CD4-positive, alpha-beta T cell treated with Interleukin-12 subunit alpha and Interleukin-12 subunit beta, for 1 hour (primary cell): ENCODE measurements at regions not wholly inside any gene's neighbourhood (a gene's known extent, or its start where the extent isn't known, plus 50 kb on each side); places are given as distances from the start of the nearest gene placed in this dataset.

ENCODE experiments used
- DNase-seq: peaks from one replicate; pipeline ENCODE4 v3.0.0-alpha.2; 2020

DNA sequence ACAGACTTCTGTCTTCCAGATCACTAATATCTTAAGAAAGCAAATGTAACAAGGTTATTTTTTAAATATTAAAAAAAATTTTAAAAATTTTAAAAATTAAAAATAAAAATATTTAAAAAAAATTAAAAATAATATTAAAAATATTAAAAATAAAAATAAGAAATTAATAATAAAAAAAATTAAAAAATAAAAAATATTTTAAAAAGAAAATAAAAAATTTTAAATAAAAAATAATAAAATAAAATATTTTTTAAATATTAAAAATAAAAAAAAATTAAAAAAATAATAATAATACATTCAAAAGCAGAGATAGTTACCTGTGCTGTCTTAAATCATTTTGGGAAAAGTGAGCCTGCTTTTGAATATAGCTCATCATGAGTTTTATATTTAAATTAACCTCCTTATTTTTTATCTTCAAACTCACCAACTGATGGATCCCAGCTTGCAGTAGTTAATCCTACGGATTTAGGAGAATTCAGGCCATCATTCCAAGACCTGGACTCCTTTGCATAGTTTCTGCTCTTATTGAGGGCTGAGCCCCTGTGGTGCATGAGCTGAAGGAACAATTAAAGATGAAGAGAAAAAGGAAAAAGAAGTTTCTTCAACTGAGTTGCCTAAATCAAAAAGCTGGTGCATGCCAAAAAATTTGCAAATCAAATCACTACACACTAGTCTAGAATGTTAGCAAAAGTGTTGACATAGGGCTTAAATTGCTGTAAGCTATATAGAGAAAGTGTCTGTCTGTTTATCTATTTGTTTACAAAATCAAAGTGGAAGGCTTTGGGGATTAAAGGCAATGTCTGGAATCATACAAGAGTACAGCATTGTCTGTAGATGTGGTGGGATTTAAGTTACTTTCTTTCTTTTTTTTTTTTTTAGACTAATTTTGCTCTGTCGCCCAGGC lies 50.5 kb upstream of the ZNF438 start:
- DNase-seq = no peak

DNA sequence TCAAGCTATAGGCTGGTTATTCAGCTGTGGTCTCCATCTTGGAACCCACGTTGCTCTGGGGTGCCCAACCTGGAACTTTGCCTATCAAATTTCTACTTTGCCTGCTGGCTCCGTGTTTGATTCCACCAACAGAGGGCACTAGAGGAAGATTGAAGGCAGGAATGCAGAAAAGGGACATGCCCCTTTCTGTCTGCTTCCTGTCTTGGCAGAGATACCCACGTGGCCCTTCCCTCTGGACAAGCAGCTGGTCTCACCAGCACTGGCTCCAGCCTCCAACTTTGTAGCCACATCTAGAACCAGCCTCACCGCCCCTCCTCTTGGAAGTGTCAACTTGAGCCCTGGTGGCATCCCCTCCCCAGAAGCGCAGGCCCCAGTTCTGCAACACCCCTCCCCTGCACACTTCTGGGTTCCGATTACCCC lies 52.1 kb upstream of the ZNF438 start:
- peak; percentile 66 for DNase-seq

DNA sequence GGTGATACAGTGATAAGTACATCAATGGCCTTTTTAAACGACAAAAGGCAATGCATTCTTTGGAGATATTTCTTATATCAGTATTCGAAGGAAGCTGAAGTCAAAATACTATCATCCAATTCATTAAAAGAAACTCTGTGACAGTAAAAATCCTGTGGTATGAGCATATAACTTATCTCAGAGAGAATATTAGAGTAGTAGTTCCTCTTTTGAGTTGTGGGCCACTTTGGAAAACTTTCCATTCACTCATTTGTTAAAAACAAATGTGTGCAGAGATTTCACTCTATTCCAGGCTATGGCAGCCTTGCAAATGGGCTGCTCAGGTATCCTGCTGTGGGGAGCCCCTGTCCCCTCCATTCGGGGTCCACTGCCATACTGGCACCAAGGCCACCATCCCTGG lies 55.3 kb upstream of the ZNF438 start:
- no peak for DNase-seq

DNA sequence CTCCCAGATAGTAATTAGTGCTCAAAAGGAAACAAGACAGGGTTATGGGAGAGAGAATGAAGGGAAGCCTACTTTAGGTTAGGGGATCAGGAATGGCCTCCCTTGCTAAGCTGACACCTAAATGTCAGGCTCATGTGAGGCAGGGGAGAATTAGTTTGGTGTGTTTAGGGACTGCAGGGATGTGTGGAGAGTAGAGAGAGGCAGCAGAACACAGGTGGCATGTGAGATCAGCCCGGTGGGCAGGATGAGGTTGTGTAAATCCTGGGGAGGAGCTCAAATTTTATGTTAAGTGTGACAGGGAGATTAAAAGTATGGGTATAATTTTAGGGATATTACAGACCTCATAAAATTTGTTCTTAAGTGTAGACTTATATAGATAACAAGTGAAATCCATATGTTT lies 56.2 kb upstream of the ZNF438 start:
- DNase-seq = no peak

DNA sequence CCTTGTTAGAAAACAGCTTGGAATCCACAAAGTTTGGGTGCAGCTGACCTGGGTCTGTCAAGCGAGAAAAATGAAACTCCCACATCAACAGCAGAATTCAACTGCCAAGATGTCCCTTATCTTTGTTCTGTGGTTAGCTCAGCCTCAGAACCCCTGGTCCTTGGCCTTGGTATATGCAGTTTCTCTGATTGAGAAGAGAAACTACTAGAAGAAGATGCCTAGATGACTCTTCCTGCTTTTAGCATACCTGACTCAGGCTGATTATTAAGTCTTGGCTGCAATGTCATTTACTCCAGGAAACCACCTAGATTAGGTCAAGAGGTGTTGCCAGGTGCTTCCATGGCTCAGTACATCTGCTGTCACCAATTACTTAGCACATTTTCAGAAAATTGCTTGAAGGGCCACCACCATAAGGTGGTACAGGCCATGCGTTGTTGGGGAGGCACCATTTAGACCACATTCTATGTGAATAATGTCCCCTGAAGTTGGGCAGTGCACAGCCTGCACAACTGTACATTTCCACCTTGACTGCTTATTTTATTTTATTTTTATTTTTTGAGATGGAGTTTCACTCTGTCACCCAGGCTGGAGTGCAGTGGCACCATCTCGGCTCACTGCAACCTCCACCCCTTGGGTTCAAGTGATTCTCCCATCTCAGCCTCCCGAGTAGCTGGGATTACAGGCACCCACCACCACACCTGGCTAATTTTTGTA lies 59.4 kb upstream of the ZNF438 start:
- DNase-seq = no peak

DNA sequence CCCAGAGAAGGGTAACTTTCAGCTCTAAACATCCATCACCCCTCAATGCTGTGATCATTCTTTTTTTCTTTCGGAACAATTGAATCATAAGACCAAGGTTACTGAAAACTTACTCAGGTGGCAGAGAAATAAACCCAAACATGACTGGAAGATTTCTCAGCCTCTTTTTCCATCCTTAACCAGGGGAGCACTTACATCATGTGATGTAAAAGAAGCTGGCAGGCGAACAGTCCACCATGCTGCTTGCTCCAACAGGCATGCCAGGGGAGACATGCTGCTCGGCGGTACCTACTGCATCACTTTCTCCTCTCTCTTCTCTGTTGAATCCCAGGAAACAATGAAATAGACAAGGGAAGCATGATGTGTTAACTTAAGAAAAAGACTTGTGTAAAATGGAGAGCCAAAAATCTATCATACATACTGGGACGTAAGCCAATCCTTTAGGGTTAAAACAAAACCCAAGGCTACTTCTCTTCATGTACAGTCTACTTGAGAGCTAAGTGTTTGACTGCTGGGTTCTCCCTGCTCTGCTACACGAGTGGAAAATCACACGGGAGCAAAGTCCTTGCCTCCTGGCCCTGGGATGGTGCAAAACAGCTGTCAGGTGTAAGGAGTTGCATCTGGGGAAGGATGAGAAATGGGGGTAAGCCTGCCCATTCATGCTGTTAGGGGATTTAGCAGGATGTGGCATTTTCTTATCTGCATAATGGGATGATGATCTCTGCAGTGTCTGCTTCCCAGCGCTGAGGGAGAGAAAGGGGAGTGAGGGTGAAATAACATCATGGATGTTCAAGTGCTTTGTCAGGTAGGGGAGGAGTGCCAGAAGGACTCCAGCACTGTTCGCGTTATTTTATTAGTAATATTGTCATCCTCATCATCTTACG lies 64.3 kb upstream of the ZNF438 start:
- DNase-seq = no peak

DNA sequence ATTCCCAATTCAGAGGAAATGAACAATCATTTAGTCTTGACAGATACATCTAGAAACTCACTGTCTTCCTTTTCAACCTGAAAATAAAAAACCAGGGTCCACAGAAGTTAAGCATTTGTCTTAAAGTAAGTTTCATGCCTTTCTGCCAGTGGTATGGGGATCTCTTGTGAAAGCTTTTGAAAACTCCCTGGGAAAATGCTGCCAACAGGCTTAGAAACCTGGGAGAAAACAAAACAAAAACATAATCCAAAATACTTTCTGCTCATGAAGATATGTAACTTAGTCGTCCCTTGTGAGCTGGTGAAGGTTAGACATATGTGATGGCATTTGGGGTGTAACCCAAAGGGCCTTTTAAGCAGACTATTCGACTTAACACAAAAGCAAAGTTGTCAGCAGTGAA lies 66.4 kb upstream of the ZNF438 start:
- DNase-seq = no peak

DNA sequence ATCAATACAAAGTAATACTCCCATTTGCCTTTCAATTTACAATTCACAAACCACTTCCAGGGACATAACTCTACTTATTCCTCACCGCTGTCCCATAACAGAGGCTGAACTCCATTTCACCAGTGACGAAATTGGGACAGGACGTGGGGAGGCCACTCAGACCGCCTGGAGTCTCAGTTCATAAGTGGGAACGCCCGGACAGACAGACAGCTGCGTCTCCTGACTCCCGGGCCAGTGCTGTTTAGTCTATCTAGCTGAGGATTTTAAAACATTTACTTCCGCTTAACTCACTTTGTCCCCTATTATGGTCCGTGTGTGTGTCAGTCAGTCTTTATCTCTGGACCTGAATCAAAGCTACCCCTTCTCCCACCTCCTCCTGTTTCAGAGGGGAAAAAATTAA lies 67.4 kb upstream of the ZNF438 start:
- DNase-seq = no peak

DNA sequence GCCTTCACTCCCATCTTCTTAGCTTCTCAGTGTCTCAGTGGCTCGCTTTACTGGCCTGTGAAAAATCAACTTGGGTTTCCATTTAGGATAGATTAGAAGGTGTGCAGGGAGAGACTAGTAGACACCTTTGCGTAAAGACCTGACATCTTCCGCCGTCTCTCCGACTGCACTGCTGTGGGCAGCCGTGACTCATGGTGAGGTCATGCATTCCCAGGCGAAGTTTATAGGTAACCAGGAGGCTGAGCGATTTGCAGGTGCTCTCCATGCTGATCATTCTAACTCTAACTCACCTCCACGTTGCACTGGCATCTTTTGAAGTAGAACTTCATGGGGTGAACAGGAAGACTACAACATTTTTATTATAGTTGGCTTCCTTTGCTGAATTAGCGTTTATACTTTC lies 68.0 kb upstream of the ZNF438 start:
- no peak for DNase-seq

DNA sequence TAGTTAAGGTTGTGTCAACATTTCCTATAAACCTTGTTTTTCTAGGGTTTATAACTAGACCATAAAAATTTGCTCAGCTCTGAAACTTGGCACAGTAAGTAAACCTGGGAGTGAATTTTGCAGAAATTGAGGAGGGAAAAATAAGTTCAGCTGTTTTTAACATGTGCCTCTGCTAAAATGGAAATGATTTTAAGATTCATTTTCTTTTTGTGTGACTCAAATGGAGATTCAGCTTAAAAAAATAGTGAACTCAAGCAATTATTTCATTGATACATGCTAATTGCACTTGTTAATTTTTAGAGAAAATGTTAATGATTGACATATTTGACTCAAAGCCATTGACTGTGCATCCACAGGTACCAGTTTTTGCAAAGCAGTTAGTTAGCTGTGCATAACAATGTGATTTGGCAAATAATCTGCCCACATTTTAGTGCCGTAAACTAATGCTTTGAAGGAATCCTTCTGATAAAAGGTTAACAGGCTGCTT lies 68.5 kb upstream of the ZNF438 start:
- no peak for DNase-seq

DNA sequence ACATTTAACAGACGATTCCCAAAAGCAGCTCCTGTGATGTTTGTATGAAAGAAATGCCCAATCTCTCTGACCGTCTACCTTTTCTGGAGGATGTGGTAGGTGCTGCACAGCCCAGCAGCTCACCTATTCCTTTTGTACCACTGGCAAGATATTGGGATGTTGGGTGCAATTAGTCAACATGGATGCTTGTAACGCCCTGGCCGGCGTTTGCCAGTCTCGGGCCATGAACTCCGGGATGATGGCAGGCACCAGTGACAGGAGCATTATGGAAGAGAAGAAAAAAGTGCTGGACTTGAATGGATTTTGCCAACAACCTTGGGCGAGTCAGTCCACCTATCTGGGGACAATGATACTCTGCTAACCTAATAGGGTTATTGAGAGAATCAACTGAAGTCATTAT lies 69.0 kb upstream of the ZNF438 start:
- DNase-seq = no peak

DNA sequence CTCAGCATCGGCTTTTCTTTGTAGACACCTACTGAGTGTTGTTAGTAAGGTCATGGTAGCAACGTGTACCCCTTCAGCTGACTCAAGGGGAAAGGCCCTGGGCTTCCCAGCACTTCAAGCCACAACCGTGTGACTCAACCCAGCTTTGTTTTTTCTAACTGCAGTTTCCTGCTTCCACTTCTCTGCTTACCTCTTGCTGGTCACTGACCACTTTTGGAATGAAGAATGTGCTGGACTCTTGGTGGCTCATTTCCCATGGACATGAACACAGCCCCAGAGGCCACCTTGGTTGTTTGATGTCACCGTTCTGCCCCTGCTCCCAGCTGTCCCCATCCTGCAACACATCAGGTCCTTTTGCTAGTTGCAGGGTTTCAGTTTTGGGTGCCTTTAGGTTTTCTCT lies 69.5 kb upstream of the ZNF438 start:
- peak; percentile 12 for DNase-seq

DNA sequence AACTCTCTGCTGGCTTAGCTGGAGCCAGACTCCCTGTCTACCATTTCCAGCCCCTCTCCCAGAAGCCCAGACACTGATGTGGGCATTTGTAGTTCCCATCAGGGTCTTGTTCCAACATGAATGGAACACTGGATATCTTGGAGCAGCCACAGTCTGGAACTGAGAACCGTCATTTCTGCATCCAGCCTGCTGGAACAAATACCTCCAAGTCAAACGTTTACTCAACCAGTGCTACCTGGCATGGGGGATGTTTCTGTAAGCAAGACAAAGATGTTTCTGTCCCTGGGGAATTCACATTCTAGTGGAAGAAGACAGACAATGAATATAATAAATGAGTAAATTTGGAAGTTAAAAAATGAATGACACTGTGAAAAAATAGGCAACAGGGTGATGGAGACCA lies 70.8 kb upstream of the ZNF438 start:
- no peak for DNase-seq

DNA sequence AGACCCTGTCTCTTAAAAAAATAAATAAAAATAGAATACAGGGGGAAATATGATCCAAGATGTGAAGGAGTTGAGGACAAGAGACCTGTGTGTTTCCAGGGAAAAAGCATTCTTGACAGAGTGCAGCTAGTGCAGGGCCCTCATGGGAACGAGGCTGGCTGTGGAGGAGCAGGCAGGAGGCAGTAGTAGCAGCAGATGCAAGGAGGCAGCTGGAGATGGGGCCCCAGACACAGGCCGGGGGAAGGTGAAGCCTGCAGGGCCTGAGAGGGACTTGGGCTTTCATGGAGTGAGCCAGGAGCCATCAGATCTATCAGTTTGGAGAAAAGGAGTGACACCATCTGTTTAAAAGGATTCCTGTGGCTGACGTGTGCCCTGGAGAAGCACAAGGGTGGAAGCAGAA lies 71.4 kb upstream of the ZNF438 start:
- no peak for DNase-seq

DNA sequence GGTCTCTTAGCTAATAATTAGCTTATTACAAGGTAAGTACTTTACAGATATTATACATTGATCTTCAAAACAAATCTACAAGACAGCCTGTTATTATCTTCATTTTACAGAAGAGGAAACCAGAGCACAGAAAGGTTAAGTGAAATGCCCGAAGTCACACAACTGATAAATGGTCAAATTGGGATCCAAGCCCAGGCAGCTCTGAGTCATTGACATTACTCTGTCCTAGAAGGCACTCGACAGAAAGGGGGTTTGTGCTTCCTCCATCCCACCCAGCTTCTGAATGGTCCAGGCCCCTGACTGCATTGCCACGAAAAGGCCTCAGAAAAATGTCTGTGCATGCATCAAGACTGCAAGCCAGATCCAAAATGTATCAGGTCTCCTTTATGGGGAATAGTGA lies 81.3 kb upstream of the ZNF438 start:
- no peak for DNase-seq

DNA sequence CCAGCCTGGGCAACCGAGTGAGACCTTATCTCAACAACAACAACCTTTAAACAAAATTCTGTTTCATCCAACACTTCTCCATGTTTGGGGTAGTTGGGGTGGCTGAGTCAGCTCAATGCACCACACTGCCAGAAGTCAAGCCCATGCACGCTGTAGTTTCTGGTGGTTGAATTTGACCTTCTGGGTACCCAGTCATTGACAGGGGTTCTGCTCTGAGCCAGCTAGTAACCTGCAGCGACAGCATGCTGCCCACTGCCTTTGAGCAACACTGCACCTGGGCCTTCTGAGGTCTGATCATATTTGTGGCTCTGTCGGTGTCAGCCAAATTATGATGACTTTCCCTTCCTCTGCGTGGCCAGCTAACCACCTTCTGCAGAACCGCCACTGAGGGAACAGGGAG lies 84.6 kb upstream of the ZNF438 start:
- no peak for DNase-seq

DNA sequence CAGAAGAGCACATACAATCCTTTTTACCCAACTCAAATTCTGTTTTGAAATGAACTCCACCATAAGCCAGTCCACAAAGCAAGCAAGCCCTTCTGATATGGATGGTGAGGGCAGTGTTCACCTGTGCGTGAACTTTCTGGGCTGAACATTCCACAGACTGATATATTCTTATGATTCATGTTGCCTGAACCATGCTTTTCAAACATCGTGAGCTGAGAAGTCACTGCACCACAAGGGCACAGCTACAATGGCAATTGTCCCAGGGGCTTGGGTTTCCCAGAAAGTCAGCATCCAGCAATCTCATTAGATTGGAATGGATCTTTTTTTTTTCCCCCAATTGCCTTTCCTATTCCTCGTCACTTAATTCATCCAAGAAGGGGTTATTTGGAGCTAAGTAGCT lies 86.9 kb upstream of the ZNF438 start:
- no peak for DNase-seq

DNA sequence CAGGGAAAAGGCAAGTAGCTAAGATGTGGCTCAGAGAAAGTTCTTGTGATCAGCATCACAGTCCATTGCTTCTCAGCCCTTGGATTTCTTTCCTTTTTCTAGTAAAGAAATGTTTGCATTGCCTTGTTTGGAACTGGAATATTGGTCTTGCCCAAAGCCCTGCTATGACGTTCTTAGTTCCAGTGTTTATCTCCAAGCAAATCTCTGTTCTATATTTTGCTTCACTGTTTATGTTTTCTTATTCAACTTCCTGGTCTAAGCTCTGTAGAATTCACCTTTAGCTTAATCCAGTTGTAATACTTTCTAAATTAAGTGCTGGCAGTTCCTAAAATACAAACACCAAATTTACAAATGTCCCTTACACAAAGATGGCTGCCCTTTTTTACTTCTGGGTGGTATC lies 88.7 kb upstream of the ZNF438 start:
- no peak for DNase-seq

DNA sequence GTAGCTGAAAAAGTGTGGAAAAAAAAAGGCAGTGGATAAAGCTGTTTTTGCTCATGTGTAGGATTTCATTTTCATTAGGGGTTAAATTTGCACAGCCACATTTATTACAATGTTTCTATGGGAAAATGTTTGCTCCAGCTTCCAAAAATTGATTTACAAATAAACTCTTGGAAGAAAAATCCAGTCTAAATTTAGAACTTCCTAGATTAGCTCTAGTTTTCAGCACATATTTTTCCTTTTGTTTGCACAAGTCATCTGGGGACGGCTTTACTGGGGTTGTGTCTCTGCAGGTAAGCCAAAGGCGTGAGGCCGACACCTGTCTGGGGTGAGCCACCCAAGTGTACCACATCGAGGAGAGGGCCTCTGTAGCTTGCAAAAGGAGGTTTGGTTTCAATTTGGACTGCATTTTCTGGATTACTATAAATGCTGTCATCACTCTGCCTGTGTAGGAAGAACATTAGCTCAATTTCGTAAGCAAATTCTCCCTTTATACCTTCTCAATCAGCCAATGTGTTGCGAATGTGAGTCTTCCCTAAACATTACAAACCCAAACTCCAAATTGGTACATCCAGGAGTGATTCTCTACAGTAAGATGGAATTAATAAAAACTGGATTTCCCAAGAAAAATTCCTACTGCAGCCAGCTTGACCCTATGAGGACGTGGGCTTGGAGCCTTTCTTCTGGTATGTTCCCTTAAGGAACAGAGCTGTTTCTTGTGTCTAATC lies 89.5 kb upstream of the ZNF438 start:
- no peak for DNase-seq

DNA sequence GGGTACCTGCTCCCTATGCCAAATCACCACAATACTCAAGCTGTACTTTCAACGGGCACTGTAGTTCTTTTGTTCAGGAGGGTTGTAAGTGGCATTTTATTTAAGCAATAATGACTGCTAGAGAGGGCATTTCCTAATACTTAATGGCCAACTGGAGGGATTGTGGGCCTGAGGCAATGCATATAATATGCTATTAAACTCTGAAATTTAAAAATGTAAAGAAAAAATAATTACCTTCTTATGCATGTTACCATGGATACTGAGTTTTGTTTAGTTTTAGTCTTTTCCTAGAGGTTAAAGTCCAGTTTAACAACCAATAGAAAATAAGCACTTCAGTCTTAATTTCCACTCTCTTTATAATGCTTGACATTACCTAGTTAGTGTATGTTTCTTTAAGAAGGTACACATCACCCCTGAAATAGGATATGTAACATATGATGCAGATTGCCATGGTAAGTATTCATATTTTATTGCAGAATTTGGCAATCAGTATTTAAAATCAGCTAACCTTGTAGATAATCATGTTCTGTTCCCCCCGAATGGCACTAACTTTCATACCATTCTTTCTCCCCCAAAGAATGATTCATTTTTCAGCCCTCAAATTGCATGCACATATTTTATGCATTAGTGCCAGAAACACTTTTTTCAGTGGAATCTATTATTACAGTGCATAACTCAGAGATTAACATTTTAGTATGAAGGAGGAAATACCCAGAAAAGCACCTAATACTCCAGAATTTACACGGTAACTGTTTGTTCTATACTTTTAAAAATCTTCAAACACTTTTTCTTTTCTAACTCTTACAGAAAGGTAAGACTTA lies 90.3 kb upstream of the ZNF438 start:
- no peak for DNase-seq

DNA sequence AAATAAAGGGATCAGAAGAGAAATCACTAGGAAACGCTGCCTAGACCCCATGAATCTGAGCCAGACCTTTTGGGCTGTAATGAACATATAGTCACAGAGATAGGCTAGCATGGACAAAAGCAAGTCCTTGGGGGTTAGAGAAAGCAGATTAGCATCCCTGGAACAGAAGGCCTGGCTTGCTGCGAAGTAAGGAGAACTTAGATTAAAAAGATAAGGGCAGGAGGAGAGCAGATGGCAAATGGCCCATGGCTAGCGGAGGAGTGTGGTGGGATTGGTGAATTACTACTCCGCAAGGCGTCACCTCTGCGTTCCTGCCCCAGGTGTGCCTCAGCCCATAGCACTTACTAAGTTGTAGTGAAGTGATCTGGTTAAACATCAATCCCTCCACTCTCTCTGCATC lies 92.3 kb upstream of the ZNF438 start:
- no peak for DNase-seq

DNA sequence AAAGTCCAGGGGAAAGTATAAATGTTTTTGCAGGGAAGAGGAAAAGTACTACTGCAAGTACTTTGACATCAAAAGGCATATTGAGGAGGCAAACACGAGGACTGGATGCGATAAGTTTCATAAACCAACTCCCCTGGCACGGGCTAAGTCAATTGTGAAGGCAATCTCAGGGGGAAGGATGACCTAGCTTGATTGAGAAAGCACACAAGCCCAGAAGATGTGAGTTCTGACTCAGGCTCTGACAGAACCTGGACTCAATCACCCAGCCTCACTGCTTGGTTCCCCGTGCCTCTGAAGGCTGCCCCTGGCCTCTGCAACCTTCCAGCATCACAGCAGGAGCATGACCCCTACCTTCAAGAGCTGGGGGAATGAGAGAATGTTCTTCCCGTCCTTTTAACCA lies 93.2 kb upstream of the ZNF438 start:
- no peak for DNase-seq
